GM21390 (cell line): ENCODE measurements at regions not wholly inside any gene's neighbourhood (a gene's known extent, or its start where the extent isn't known, plus 50 kb on each side); places are given as distances from the start of the nearest gene placed in this dataset.

Source experiments
- ATAC-seq: cut with Tn5 transposase; IDR thresholded peaks from one replicate; pipeline ENCODE4 v1.9.1; 2021; ENCODE audit not compliant: unreplicated experiment

GRCh38 chr5:110064603-110065268 lies 375.0 kb downstream of the MAN2A1 start:
- no peak for ATAC-seq

GRCh38 chr5:110070836-110071235 lies 381.1 kb downstream of the MAN2A1 start:
- no peak for ATAC-seq

GRCh38 chr5:110072651-110073050 lies 382.9 kb downstream of the MAN2A1 start:
- no peak for ATAC-seq

- ATAC-seq, result no peak
These were observed 383.8 kb downstream of the MAN2A1 start for GRCh38 chr5:110073534-110073933.

- no peak for ATAC-seq
These were observed 385.9 kb downstream of the MAN2A1 start for GRCh38 chr5:110075656-110076055.

- ATAC-seq, result no peak
These were observed 387.4 kb downstream of the MAN2A1 start for GRCh38 chr5:110077147-110077546.

GRCh38 chr5:110082194-110082593 lies 392.5 kb downstream of the MAN2A1 start:
- no peak for ATAC-seq

DNA sequence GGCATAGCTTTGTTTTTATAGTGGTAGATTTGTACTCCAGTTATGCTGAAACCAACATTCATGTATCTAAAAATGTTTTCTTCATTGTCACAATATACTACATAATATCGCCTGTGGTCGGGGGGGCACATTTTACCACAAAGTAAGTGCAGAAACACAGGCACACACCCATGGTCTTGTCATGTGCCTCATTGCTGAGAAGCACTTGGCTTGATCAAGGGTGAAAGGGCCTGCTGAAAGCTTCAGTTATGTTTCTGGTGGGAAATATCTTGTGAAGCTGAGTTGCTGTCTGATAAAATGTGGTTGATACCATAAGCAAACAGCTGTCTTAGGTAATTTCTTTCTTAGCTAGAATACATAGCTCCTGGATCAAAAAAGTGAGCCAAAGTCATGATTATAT lies 393.1 kb downstream of the MAN2A1 start:
- ATAC-seq, result no peak

GRCh38 chr5:110085826-110086225 lies 396.1 kb downstream of the MAN2A1 start:
- no peak for ATAC-seq

- no peak for ATAC-seq
These were observed 397.1 kb downstream of the MAN2A1 start for GRCh38 chr5:110086658-110087388.

DNA sequence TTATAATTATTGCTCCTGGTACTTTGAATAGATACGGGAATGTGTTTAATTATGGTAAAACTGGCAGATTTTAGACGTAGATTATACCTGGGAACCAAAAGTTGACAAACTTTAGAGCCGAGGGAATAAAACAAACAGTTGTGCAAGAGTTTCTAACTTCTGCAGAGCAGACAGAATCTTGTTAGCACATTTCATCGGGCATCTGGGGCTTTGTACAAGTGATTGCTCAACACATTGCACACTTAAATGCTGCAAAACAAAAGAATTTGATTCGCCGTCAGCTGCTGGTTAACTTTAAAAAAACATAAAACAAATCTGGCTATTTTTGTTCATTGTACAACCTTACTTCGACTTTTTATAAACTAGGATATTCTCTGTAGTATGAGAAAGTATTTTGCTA lies 398.1 kb downstream of the MAN2A1 start:
- ATAC-seq, result no peak

DNA sequence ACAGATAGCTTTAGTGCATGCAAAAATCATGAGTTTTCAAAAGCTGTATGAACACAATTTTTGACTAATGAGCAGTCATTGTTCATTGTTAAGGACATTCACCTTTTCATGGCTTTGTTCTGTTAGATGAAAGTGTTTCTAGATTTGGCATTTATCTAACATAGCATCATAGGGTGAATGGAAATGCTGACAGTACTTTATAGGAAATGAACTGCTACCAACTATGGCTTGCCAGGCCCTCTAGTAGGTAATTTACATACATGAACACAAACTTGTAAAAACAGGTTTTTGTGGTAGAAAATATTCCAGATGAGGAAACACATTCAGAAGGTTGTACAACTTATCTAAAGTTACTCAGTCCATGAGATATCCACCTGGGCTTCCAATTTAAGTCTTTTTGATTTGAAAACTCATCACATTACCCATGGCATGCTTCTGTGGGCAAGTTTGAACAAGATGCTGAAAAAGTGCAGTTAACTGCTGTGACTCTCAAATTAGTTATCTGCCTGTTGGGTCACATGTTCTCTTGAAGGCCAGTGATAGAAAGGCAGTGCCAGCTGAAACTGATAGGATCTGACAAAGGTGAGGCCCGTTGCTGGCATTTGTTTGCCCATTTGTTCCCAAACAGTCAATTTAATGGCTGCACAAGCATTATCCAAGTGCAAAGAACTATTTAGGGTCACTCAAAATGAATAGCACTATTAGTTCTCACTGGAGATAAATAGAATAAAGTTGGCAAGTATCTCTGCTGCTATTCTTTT lies 399.1 kb downstream of the MAN2A1 start:
- ATAC-seq, result no peak

DNA sequence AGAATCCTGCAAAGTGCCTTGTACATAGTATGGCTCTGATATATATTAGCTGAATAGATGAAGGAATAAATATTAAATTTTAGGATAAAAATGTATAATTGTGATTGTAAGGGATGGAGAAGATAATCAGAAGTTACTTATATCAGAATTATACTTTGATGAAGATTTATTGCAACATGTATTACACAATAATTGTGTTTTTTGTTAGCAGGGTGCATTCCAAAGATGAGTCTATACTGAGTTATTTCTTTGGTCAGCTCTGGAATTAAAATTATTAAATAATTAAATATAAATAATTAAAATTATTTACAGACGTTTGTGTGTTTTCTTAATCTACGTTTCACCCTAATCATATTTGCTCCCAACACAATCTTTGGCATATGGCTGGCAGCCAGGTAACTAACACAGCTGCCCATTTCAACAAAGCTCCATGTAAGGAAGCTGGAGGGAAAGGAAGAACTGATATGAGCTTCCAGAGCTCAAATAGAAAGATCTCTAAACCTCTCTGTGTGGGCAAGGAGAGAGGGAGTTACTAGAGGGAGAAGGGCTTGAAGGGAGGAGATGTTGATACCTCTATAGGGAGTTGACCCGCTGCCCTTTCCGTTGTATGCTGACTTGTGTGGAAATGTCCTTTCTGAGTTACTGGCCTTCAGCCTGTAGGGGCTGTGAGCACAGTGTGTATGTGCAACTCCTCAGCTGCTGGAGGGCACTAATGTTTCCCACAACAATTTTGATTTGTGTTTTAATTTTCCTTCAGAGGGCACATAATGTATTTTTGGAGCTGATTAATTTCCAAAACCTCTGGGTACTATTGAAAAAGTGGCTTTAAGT lies 403.4 kb downstream of the MAN2A1 start:
- ATAC-seq, result no peak

DNA sequence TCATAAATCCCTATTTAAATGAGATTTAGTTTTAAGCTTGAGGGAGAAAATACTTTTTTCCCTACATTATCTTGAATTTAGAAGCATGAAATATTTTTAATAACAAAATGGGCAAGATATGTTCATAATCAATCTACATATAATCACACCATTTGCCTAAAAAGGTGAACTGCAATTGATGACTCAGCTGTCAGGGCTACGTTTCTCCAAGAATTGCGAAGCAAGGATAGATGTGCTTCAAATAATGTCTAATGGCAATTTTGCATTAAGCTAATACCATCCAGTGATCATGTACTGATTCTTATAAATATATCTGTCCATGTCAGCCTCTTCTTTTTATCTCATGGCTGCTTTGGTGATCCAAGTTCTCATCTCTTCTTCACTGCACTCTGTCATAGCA lies 404.4 kb downstream of the MAN2A1 start:
- no peak for ATAC-seq

DNA sequence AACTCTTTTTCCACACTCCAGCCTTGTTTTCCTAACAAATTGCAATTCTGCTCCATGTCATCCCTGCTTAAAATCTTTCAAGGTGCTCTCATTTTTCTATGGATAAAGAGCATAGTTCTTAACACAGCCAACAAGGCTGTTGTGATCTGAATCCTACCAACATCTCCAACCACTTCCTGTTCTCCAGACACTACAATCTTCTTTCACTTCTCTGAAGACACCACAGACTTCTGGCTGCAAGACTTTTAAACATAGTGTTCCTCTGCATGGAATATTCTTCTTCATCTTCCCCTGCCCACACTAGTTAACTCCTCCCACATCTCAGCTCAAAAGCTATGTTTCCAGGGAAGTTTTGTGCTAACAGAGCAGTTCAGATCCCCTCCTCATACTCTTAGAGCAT lies 404.8 kb downstream of the MAN2A1 start:
- no peak for ATAC-seq

GRCh38 chr5:110096419-110096818 lies 406.7 kb downstream of the MAN2A1 start:
- no peak for ATAC-seq

- ATAC-seq, result no peak
These were observed 409.8 kb downstream of the MAN2A1 start for GRCh38 chr5:110099572-110099971.

DNA sequence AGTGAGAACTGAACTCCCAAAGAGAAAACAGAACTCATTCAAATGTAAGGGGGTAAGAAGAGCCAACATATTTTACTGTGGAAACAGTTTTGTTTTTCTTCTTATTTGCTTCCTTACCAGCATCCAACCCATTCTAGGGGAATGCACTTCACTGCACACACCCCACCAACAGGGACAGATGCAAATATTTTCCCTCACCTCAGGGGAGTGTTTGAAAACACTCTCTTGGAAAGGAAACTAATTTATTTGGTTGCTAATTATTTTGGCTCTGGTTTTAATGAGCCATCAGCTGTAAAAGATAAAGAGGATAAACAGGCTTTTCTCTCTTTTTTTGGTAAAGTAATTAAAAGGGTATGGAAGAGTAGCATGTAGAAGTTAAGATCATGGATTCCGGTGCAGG lies 413.4 kb downstream of the MAN2A1 start:
- ATAC-seq, result no peak

DNA sequence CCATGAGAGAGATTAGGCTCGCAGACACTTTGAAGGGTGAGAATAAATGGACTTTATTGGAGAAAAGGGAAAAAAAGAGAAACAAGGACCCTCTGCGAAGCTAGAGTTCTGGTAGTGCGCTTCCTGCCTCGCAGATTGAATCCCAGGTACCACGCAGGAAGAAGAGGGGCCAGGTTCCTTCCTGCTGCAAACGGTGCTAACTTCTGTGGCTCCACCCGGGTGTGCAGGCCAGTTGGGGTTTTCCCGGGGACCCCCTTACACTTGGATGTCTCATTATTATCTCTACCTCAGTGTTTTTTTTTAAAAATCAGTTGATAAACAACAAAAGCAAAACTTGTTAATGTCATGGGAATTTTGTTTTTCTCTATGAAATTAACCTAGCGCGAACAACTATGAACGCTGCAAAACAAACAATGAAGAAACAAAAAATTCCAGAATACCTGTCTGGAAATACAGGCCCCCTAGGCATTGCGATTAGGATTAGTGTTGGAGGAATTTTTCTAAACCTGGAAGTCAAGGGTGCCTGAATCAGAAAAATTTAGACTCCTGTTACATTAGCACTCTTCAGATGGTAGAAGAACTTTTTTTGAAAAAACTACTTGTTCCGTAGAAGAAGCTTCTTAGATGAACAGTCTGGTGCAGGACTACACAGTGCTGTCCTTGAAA lies 414.5 kb downstream of the MAN2A1 start:
- ATAC-seq, result no peak
